ENCODE measurements at regions not wholly inside any gene's neighbourhood (a gene's known extent, or its start where the extent isn't known, plus 50 kb on each side); places are given as distances from the start of the nearest gene placed in this dataset.

GRCh38 chr6:77535172-77535571 is 71.9 kb upstream of the HTR1B start:
- no peak for ATAC-seq (replicated peaks in 6 of 8)

GRCh38 chr6:77536701-77537100 is 73.4 kb upstream of the HTR1B start:
- in situ Hi-C loops (cut with MboI; ENCODE audit: low pct_unique_long_range_greater_than_20kb in 2 of 9, low sequenced_read_pairs in 9 of 9, unreplicated experiment in 9 of 9), result no loop called here
- no peaks in the 10 kb centered on the region for H3K4me1 ChIP-seq (replicated peaks in 1 of 2)
- no peak for ATAC-seq (replicated peaks in 6 of 8)
- no peak overlapping the region for H3K4me3 ChIP-seq
- no peak overlapping the region for H3K27ac ChIP-seq
- 28 to 90% (median 67%) methylated on average over 3 to 6 of the region's 7 CpGs for WGBS, 10 experiments

More at GRCh38 chr6:77535172-77535571, 71.9 kb upstream of the HTR1B start:
- in situ Hi-C loops (cut with MboI; ENCODE audit: low pct_unique_long_range_greater_than_20kb in 2 of 9, low sequenced_read_pairs in 9 of 9, unreplicated experiment in 9 of 9), result no loop called here
- Histone ChIP-seq H3K4me3 (no peak overlapping the region), H3K4me1 (replicated peaks in 1 of 2) (no peaks in the 10 kb centered on the region), H3K27ac (no peak overlapping the region)

- 4 to 100% (median 60%) methylated on average over 1 to 4 of the region's 4 CpGs; no CpG with 5 or more reads in 1 of the 10 experiments for WGBS, 10 experiments
- Histone ChIP-seq H3K27ac (no peak overlapping the region), H3K4me3 (no peak overlapping the region), H3K4me1 (replicated peaks in 1 of 2) (peaks cover 3 to 16% of the 10 kb centered on the region in 2 donors)
- in situ Hi-C loops (cut with MboI; ENCODE audit: low pct_unique_long_range_greater_than_20kb in 2 of 9, low sequenced_read_pairs in 9 of 9, unreplicated experiment in 9 of 9), result no loop called here
- ATAC-seq (replicated peaks in 6 of 8), result no peak
Measured at GRCh38 chr6:77543601-77544000, 80.3 kb upstream of the HTR1B start.

- peaks cover 3 to 18% of the 10 kb centered on the region in 2 donors for H3K4me1 ChIP-seq (replicated peaks in 1 of 2)
- no peak overlapping the region for H3K27ac ChIP-seq
- 0 to 57% (median 39%) methylated on average over 1 to 3 of the region's 3 CpGs; no CpG with 5 or more reads in 1 of the 10 experiments for WGBS, 10 experiments
- in situ Hi-C loops (cut with MboI; ENCODE audit: low pct_unique_long_range_greater_than_20kb in 2 of 9, low sequenced_read_pairs in 9 of 9, unreplicated experiment in 9 of 9), result no loop called here
- H3K4me3 ChIP-seq, result no peak overlapping the region
- no peak for ATAC-seq (replicated peaks in 6 of 8)
Measured at GRCh38 chr6:77548190-77548589, 84.9 kb upstream of the HTR1B start.

- in situ Hi-C loops (cut with MboI; ENCODE audit: low pct_unique_long_range_greater_than_20kb in 2 of 9, low sequenced_read_pairs in 9 of 9, unreplicated experiment in 9 of 9), result no loop called here
- WGBS, 10 experiments, result 13 to 100% (median 64%) methylated on average over 1 to 6 of the region's 6 CpGs
- no peak overlapping the region for H3K4me3 ChIP-seq
- H3K27ac ChIP-seq, result no peak overlapping the region
- ATAC-seq (replicated peaks in 6 of 8), result no peak
- peaks cover 3 to 18% of the 10 kb centered on the region in 2 donors for H3K4me1 ChIP-seq (replicated peaks in 1 of 2)
Measured at GRCh38 chr6:77548662-77549366, 85.5 kb upstream of the HTR1B start.

- no peak overlapping the region for H3K27ac ChIP-seq
- in situ Hi-C loops (cut with MboI; ENCODE audit: low pct_unique_long_range_greater_than_20kb in 2 of 9, low sequenced_read_pairs in 9 of 9, unreplicated experiment in 9 of 9), result no loop called here
- H3K4me1 ChIP-seq (replicated peaks in 1 of 2), result peaks cover 3 to 11% of the 10 kb centered on the region in 2 donors
- H3K4me3 ChIP-seq, result no peak overlapping the region
- no peak for ATAC-seq (replicated peaks in 6 of 8)
Measured at GRCh38 chr6:77551135-77551534, 87.8 kb upstream of the HTR1B start.

- 0 to 85% (median 45%) methylated on average over 1 to 4 of the region's 4 CpGs; no CpG with 5 or more reads in 4 of the 10 experiments for WGBS, 10 experiments
- in situ Hi-C loops (cut with MboI; ENCODE audit: low pct_unique_long_range_greater_than_20kb in 2 of 9, low sequenced_read_pairs in 9 of 9, unreplicated experiment in 9 of 9), result no loop called here
- H3K4me1 ChIP-seq (replicated peaks in 1 of 2), result no peaks in the 10 kb centered on the region
Measured at GRCh38 chr6:77561768-77562314, 91.0 kb upstream of the MEI4 start.

GRCh38 chr6:77565370-77565769 is 87.5 kb upstream of the MEI4 start:
- Histone ChIP-seq H3K27ac (no peak overlapping the region), H3K4me3 (no peak overlapping the region), H3K4me1 (replicated peaks in 1 of 2) (peaks cover 0 to 7% of the 10 kb centered on the region in 2 donors)
- no peak for ATAC-seq (replicated peaks in 6 of 8)
- in situ Hi-C loops (cut with MboI; ENCODE audit: low pct_unique_long_range_greater_than_20kb in 2 of 9, low sequenced_read_pairs in 9 of 9, unreplicated experiment in 9 of 9), result no loop called here

More at GRCh38 chr6:77561768-77562314, 91.0 kb upstream of the MEI4 start:
- no peak overlapping the region for H3K4me3 ChIP-seq
- no peak overlapping the region for H3K27ac ChIP-seq
- peak in 1 of 8 experiments; percentile 28 for ATAC-seq (replicated peaks in 6 of 8)

- Histone ChIP-seq H3K4me1 (replicated peaks in 1 of 2) (peaks cover 0 to 7% of the 10 kb centered on the region in 2 donors), H3K27ac (no peak overlapping the region), H3K4me3 (no peak overlapping the region)
- in situ Hi-C loops (cut with MboI; ENCODE audit: low pct_unique_long_range_greater_than_20kb in 2 of 9, low sequenced_read_pairs in 9 of 9, unreplicated experiment in 9 of 9), result no loop called here
- ATAC-seq (replicated peaks in 6 of 8), result no peak
- WGBS, 10 experiments, result 83 to 100% (median 100%) methylated on average over 1 of the region's 1 CpG; no CpG with 5 or more reads in 4 of the 10 experiments
Measured at GRCh38 chr6:77566235-77566634, 86.6 kb upstream of the MEI4 start.

GRCh38 chr6:77568570-77568969 is 84.3 kb upstream of the MEI4 start:
- in situ Hi-C loops (cut with MboI; ENCODE audit: low pct_unique_long_range_greater_than_20kb in 2 of 9, low sequenced_read_pairs in 9 of 9, unreplicated experiment in 9 of 9), result no loop called here
- H3K4me1 ChIP-seq (replicated peaks in 1 of 2), result peaks cover 0 to 7% of the 10 kb centered on the region in 2 donors
- 0 to 100% (median 29%) methylated on average over 1 of the region's 1 CpG; no CpG with 5 or more reads in 3 of the 10 experiments for WGBS, 10 experiments
- H3K4me3 ChIP-seq, result no peak overlapping the region
- no peak for ATAC-seq (replicated peaks in 6 of 8)
- no peak overlapping the region for H3K27ac ChIP-seq

GRCh38 chr6:77573843-77574242 is 79.0 kb upstream of the MEI4 start:
- in situ Hi-C loops (cut with MboI; ENCODE audit: low pct_unique_long_range_greater_than_20kb in 2 of 9, low sequenced_read_pairs in 9 of 9, unreplicated experiment in 9 of 9), result no loop called here
- no peak overlapping the region for H3K27ac ChIP-seq
- peak in 1 of 8 experiments; percentile 23 for ATAC-seq (replicated peaks in 6 of 8)
- 0 to 100% (median 67%) methylated on average over 1 to 2 of the region's 2 CpGs; no CpG with 5 or more reads in 1 of the 10 experiments for WGBS, 10 experiments
- H3K4me1 ChIP-seq (replicated peaks in 1 of 2), result no peaks in the 10 kb centered on the region
- no peak overlapping the region for H3K4me3 ChIP-seq

- Histone ChIP-seq H3K27ac (no peak overlapping the region), H3K4me3 (no peak overlapping the region), H3K4me1 (replicated peaks in 1 of 2) (no peaks in the 10 kb centered on the region)
- ATAC-seq (replicated peaks in 6 of 8), result no peak
- in situ Hi-C loops (cut with MboI; ENCODE audit: low pct_unique_long_range_greater_than_20kb in 2 of 9, low sequenced_read_pairs in 9 of 9, unreplicated experiment in 9 of 9), result no loop called here
- 0 to 100% (median 86%) methylated on average over 1 of the region's 1 CpG; no CpG with 5 or more reads in 5 of the 10 experiments for WGBS, 10 experiments
Measured at GRCh38 chr6:77587963-77588362, 64.9 kb upstream of the MEI4 start.
